ENCODE measurements at regions not wholly inside any gene's neighbourhood (a gene's known extent, or its start where the extent isn't known, plus 50 kb on each side); places are given as distances from the start of the nearest gene placed in this dataset.
A peak's percentile ranks its signal among the peaks of the same experiment; 100 is the strongest.
"Not testable (repeated sequence)": the region's sequence is repeated elsewhere in the genome, so short reads cannot be mapped to it uniquely, and the experiment has no call there.

- DNase-seq (ENCODE audit: low spot score): no peak
These were observed 94.3 kb upstream of the FRMD4A start for GRCh38 chr10:14425034-14425433.

GRCh38 chr10:14423111-14423744, 92.5 kb upstream of the FRMD4A start:
- DNase-seq (ENCODE audit: low spot score): no peak

GRCh38 chr10:14422431-14422830, 91.7 kb upstream of the FRMD4A start:
- DNase-seq (ENCODE audit: low spot score): no peak

GRCh38 chr10:14421941-14422340, 91.2 kb upstream of the FRMD4A start:
- no peak for DNase-seq (ENCODE audit: low spot score)

- DNase-seq (ENCODE audit: low spot score): not testable (repeated sequence)
These were observed 86.6 kb upstream of the FRMD4A start for GRCh38 chr10:14417336-14417735.

GRCh38 chr10:14416308-14416700, 85.6 kb upstream of the FRMD4A start:
- no peak for DNase-seq (ENCODE audit: low spot score)

GRCh38 chr10:14415676-14416307, 85.1 kb upstream of the FRMD4A start:
- DNase-seq (ENCODE audit: low spot score): no peak

- DNase-seq (ENCODE audit: low spot score): no peak
These were observed 84.2 kb upstream of the FRMD4A start for GRCh38 chr10:14414901-14415300.

- DNase-seq (ENCODE audit: low spot score): no peak
These were observed 82.8 kb upstream of the FRMD4A start for GRCh38 chr10:14413523-14413922.

- DNase-seq (ENCODE audit: low spot score): no peak
These were observed 81.9 kb upstream of the FRMD4A start for GRCh38 chr10:14412624-14413023.

- no peak for DNase-seq (ENCODE audit: low spot score)
These were observed 79.2 kb upstream of the FRMD4A start for GRCh38 chr10:14409856-14410458.

GRCh38 chr10:14409247-14409646, 78.5 kb upstream of the FRMD4A start:
- DNase-seq (ENCODE audit: low spot score): no peak

GRCh38 chr10:14408139-14408538, 77.4 kb upstream of the FRMD4A start:
- DNase-seq (ENCODE audit: low spot score): no peak

GRCh38 chr10:14407567-14407966, 76.8 kb upstream of the FRMD4A start:
- DNase-seq (ENCODE audit: low spot score): no peak

GRCh38 chr10:14405076-14406065, 74.6 kb upstream of the FRMD4A start:
- DNase-seq (ENCODE audit: low spot score): no peak

GRCh38 chr10:14403881-14404623, 73.3 kb upstream of the FRMD4A start:
- no peak for DNase-seq (ENCODE audit: low spot score)

GRCh38 chr10:14403359-14403758, 72.6 kb upstream of the FRMD4A start:
- DNase-seq (ENCODE audit: low spot score): no peak

GRCh38 chr10:14399641-14400040, 68.9 kb upstream of the FRMD4A start:
- no peak for DNase-seq (ENCODE audit: low spot score)

GRCh38 chr10:14397066-14397465, 66.3 kb upstream of the FRMD4A start:
- no peak for DNase-seq (ENCODE audit: low spot score)

GRCh38 chr10:14396411-14397048, 65.8 kb upstream of the FRMD4A start:
- DNase-seq (ENCODE audit: low spot score): peak; percentile 25

GRCh38 chr10:14394179-14394578, 63.5 kb upstream of the FRMD4A start:
- DNase-seq (ENCODE audit: low spot score): no peak

Data from NAMALWA (cell line).